Neuron (in vitro differentiated cells): ENCODE measurements at regions not wholly inside any gene's neighbourhood (a gene's known extent, or its start where the extent isn't known, plus 50 kb on each side); places are given as distances from the start of the nearest gene placed in this dataset.

Source experiments
- H2AFZ ChIP-seq: one replicate; pipeline ENCODE4 v1.6.1; 2013; ENCODE audit warnings: low read depth, mild to moderate bottlenecking, inconsistent platforms, low read length, moderate library complexity
- H3K27me3 ChIP-seq: one replicate; pipeline ENCODE4 v1.6.1; 2013; ENCODE audit warnings: low read length; ENCODE audit not compliant: insufficient read depth
- H3K36me3 ChIP-seq: one replicate; pipeline ENCODE4 v1.6.1; 2013; ENCODE audit warnings: low read length; ENCODE audit not compliant: insufficient read depth
- H3K4me1 ChIP-seq: one replicate; pipeline ENCODE4 v1.6.1; 2013; ENCODE audit warnings: low read length; ENCODE audit not compliant: insufficient read depth
- H3K4me3 ChIP-seq: 2 replicates; pipeline ENCODE4 v1.5.1; 2013; ENCODE audit warnings: mild to moderate bottlenecking, low read length, moderate library complexity
- H3K9me3 ChIP-seq: one replicate; pipeline ENCODE4 v1.6.1; 2013; ENCODE audit warnings: low read length

DNA sequence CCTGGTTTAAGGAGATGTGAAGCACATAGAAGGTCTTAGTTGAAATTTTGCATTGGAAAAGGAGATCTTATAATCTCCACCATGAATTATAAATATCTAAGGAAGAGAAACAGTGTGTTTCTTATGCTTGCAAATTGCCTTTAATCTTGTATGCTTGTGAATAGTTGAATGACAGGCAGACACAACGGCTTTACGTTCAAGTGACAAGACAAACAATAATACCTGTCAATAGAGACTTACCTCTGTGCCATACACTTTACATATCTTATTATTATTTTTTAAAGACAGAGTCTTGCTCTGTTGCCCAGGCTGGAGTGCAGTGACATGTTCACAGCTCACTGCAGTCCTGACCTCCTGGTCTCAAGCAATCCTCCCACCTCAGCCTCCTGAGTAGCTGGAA, 113.7 kb downstream of the QPCT start:
- no peaks in the 10 kb centered on the region for H3K4me1 ChIP-seq
- H3K36me3 ChIP-seq, result no peaks in the 10 kb centered on the region
- no peaks in the 10 kb centered on the region for H3K9me3 ChIP-seq
- no peak overlapping the region for H2AFZ ChIP-seq
- H3K27me3 ChIP-seq, result no peaks in the 10 kb centered on the region
- H3K4me3 ChIP-seq, result no peak overlapping the region

DNA sequence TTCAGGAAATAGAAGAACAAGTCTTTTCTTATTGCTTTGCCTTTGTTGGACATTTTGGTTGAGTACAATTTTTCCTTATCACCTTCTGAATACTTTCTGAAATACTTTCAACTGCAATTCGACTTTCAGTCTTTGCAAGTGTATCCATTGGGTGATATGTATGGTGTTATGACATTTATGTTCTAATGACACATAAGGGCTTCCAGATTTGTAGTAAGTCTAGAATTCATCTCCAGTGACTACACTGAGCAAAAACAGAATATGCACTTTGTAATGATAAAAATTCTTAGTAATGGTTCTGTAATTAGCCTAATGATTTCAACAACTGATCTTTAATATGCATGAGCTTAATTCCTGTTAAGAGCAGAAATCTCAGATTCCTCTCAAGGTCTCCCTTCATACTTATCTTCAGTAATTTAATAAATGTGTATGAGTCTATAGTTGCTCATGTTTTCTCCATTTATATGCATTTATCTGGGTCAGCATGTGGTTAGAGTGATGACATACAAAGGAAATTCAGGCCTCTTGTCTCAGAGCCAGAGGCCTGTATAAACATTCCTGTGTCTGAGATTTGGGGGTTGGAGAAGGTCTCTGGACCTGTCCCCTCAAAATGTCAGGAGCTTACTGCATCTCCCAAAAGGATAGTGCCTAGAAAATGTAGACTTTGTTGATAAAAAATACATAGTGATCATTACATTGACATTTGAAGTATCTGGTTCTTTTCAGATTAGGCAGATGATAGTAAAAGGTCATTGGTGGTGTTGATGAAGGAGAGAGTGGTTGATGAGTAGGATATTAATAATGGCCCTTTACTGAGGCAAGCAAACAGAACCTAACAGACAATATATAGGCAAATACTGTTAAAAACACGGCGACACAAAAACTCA, 114.9 kb downstream of the QPCT start:
- Histone ChIP-seq H2AFZ (no peak overlapping the region), H3K4me3 (no peak overlapping the region), H3K36me3 (no peaks in the 10 kb centered on the region), H3K27me3 (no peaks in the 10 kb centered on the region), H3K4me1 (no peaks in the 10 kb centered on the region), H3K9me3 (no peaks in the 10 kb centered on the region)

- H2AFZ ChIP-seq, result no peak overlapping the region
- H3K4me3 ChIP-seq, result no peak overlapping the region
These were observed 116.4 kb downstream of the QPCT start for GRCh38 chr2:37460896-37461229.

DNA sequence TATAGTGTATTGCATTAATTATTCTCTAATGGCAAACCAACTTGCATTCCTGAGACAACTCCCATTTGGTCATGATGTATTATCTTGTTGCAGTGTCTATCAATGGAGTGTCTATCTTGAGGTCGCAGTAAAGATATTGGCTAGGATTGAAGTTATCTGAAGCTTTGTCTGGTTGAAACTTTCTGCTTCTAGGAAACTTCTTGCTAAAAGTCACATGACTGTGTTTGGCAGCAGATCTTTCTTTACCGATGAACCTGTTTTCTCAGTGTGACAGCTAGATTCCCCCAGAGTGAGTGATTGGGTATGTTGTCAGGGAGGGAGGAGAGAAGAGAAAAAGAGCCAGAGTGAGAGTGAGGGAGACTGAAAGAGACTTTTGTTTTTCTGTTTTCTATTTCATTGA, 119.6 kb downstream of the QPCT start:
- Histone ChIP-seq H3K4me3 (no peak overlapping the region), H3K27me3 (no peaks in the 10 kb centered on the region), H3K4me1 (no peaks in the 10 kb centered on the region), H3K36me3 (no peaks in the 10 kb centered on the region), H2AFZ (peak overlapping the region; percentile 10), H3K9me3 (no peaks in the 10 kb centered on the region)

More at GRCh38 chr2:37460896-37461229, 116.4 kb downstream of the QPCT start:
- H3K36me3 ChIP-seq, result no peaks in the 10 kb centered on the region
- H3K27me3 ChIP-seq, result no peaks in the 10 kb centered on the region
- H3K9me3 ChIP-seq, result no peaks in the 10 kb centered on the region
- H3K4me1 ChIP-seq, result no peaks in the 10 kb centered on the region

- no peaks in the 10 kb centered on the region for H3K27me3 ChIP-seq
- no peaks in the 10 kb centered on the region for H3K4me1 ChIP-seq
- H3K4me3 ChIP-seq, result no peak overlapping the region
- no peaks in the 10 kb centered on the region for H3K9me3 ChIP-seq
- no peak overlapping the region for H2AFZ ChIP-seq
- H3K36me3 ChIP-seq, result no peaks in the 10 kb centered on the region
These were observed 122.2 kb downstream of the QPCT start for GRCh38 chr2:37466533-37467222.

DNA sequence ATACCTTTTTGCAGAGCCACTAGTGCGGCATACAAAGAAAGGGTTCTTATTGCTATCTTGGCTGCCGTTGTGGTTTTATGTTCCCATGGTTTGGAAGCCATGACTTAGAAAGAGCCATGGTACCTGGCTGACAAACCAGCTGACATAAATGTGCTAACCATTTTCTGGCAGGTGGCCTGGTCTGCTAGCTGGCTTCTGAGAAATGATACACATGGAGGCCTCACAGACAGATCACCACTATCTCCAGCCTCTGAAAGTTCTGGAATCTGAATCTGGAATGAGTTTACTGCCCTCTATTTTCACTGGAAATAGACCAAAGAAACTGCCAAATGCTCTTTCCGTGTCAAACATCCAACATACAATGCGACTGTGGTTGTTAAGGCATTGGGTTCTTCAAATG, 123.7 kb downstream of the QPCT start:
- Histone ChIP-seq H3K4me3 (no peak overlapping the region), H3K36me3 (no peaks in the 10 kb centered on the region)

GRCh38 chr2:37469126-37469525, 124.7 kb downstream of the QPCT start:
- H3K27me3 ChIP-seq, result no peaks in the 10 kb centered on the region
- H3K4me3 ChIP-seq, result no peak overlapping the region
- H3K9me3 ChIP-seq, result no peaks in the 10 kb centered on the region
- no peaks in the 10 kb centered on the region for H3K36me3 ChIP-seq
- H2AFZ ChIP-seq, result no peak overlapping the region
- H3K4me1 ChIP-seq, result peaks cover 15% of the 10 kb centered on the region

More for the DNA sequence above, 123.7 kb downstream of the QPCT start:
- Histone ChIP-seq H3K27me3 (no peaks in the 10 kb centered on the region), H2AFZ (no peak overlapping the region), H3K4me1 (peaks cover 9% of the 10 kb centered on the region), H3K9me3 (no peaks in the 10 kb centered on the region)

DNA sequence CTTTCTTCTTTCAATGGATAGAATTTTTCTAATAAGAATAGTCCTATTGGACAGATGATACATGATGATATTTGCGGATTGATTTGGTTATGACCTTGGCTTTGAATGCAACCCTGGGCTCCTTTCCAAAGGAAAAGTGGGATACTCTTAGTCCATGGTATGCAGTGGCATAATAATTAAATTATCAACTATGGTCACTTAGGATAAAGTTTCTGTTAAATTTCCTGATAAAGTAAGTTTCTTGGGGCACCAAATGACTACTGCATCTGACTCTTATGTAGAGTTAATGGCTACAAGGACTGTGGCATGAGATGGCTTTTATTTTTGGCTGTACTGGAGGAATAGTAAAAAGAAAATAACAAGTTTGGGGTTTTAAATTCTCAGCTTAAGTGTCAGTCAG, 126.7 kb downstream of the QPCT start:
- H3K4me1 ChIP-seq, result peaks cover 15% of the 10 kb centered on the region
- H3K9me3 ChIP-seq, result no peaks in the 10 kb centered on the region
- H2AFZ ChIP-seq, result no peak overlapping the region
- no peaks in the 10 kb centered on the region for H3K27me3 ChIP-seq
- no peak overlapping the region for H3K4me3 ChIP-seq
- H3K36me3 ChIP-seq, result no peaks in the 10 kb centered on the region

DNA sequence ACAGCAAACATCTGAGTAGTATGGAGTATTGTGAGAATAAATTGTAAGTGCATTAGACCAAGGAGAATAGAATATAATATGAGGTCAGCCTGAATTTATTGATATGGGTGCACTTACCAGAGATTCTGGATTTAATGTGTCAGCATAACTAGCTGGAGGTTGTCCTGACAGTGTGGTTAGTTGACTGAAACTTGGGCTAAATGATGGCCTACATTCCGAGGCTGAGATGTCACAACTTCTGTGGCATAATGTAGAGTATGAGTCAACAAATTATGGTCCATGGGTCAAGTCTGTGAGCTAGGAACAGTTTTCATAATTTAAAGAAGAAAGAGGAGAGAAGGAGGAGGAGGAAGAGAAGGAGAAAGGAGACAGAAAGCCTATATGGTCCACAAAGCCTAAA, 127.6 kb downstream of the QPCT start:
- Histone ChIP-seq H3K4me3 (no peak overlapping the region), H3K4me1 (peaks cover 15% of the 10 kb centered on the region), H3K36me3 (no peaks in the 10 kb centered on the region), H3K9me3 (no peaks in the 10 kb centered on the region), H3K27me3 (no peaks in the 10 kb centered on the region), H2AFZ (no peak overlapping the region)

DNA sequence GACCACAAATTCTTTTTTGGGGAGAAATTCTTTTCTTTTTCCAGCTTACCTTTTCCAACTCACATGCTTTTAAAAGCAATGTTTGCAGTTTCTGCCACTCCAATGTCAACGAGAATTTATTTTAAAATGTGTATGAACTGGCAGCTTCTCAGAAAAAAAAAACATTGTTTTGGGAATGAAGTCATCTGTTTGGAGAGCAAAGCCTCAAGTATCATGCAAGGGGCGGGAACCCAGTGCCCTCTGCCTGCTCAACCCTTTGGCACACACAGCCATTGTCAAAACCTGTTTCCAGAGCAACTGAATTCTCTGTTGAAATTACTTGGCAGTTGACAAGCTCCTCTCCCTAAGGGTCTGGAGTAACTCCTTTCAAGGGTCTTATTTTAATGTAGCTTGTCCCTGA, 128.5 kb downstream of the QPCT start:
- H3K36me3 ChIP-seq, result no peaks in the 10 kb centered on the region
- H3K4me3 ChIP-seq, result no peak overlapping the region
- no peak overlapping the region for H2AFZ ChIP-seq
- no peaks in the 10 kb centered on the region for H3K9me3 ChIP-seq
- H3K4me1 ChIP-seq, result peaks cover 17% of the 10 kb centered on the region
- H3K27me3 ChIP-seq, result no peaks in the 10 kb centered on the region

GRCh38 chr2:37476411-37476810, 132.0 kb downstream of the QPCT start:
- H3K9me3 ChIP-seq, result peaks cover 3% of the 10 kb centered on the region
- H3K27me3 ChIP-seq, result no peaks in the 10 kb centered on the region
- no peak overlapping the region for H3K4me3 ChIP-seq
- no peak overlapping the region for H2AFZ ChIP-seq
- peaks cover 17% of the 10 kb centered on the region for H3K4me1 ChIP-seq
- H3K36me3 ChIP-seq, result no peaks in the 10 kb centered on the region

GRCh38 chr2:37477921-37478320, 133.5 kb downstream of the QPCT start:
- H2AFZ ChIP-seq, result no peak overlapping the region
- no peak overlapping the region for H3K4me3 ChIP-seq
- H3K4me1 ChIP-seq, result peaks cover 11% of the 10 kb centered on the region
- H3K36me3 ChIP-seq, result no peaks in the 10 kb centered on the region
- no peaks in the 10 kb centered on the region for H3K27me3 ChIP-seq
- H3K9me3 ChIP-seq, result peaks cover 9% of the 10 kb centered on the region

- Histone ChIP-seq H3K27me3 (peaks cover 4% of the 10 kb centered on the region), H3K36me3 (no peaks in the 10 kb centered on the region), H2AFZ (no peak overlapping the region), H3K9me3 (peaks cover 9% of the 10 kb centered on the region), H3K4me3 (no peak overlapping the region), H3K4me1 (peaks cover 2% of the 10 kb centered on the region)
These were observed 136.8 kb downstream of the QPCT start for GRCh38 chr2:37481244-37481643.
